ENCODE measurements at regions not wholly inside any gene's neighbourhood (a gene's known extent, or its start where the extent isn't known, plus 50 kb on each side); places are given as distances from the start of the nearest gene placed in this dataset.

DNA sequence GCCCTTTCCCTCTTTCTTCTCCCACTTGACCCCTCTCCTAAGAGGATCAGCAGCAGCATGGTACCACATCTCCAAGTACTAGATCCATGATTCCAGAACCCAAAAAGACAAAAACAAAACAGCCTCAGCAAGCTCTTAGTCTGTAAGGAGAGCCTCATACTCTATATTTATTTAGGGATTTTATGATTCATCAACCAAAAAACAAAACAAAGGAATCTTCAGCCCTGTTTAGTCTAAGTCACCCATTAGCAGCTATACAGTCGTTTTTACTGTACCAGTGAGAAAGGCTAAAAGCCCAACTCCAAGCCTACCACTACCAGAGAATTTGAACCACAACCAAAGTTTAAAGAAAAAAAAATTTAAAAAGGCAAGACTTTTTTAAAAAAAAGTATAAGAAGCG, 1020.3 kb upstream of the CADM2 start (continued):
- TF ChIP-seq, protein P1, sequence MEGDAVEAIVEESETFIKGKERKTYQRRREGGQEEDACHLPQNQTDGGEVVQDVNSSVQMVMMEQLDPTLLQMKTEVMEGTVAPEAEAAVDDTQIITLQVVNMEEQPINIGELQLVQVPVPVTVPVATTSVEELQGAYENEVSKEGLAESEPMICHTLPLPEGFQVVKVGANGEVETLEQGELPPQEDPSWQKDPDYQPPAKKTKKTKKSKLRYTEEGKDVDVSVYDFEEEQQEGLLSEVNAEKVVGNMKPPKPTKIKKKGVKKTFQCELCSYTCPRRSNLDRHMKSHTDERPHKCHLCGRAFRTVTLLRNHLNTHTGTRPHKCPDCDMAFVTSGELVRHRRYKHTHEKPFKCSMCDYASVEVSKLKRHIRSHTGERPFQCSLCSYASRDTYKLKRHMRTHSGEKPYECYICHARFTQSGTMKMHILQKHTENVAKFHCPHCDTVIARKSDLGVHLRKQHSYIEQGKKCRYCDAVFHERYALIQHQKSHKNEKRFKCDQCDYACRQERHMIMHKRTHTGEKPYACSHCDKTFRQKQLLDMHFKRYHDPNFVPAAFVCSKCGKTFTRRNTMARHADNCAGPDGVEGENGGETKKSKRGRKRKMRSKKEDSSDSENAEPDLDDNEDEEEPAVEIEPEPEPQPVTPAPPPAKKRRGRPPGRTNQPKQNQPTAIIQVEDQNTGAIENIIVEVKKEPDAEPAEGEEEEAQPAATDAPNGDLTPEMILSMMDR (IDR thresholded peaks at IDR 0.05 in 2 of 3, conservative IDR thresholded peaks at IDR 0.05 in 1 of 3; ENCODE audit: borderline replicate concordance in 1 of 3, insufficient read depth in 1 of 3, low read depth in 2 of 3, low read length in 2 of 3): no peak
- no peak for TF ChIP-seq YY1 (IDR thresholded peaks at IDR 0.05; ENCODE audit: extremely low read depth, insufficient replicate concordance, low read depth, low read length)
- no peak for TF ChIP-seq CBX3 (IDR thresholded peaks at IDR 0.05; ENCODE audit: low read depth)
- no peak for TF ChIP-seq SIN3A (IDR thresholded peaks at IDR 0.05; ENCODE audit: low read depth)

GRCh38 chr3:83941990-83942745, 1016.6 kb upstream of the CADM2 start:
- H3K4me2 ChIP-seq (ENCODE audit: low read length): no peak overlapping the region
- no TSS peak for BruUV-seq (replicated peaks)
- no peak for TF ChIP-seq ZNF274 (IDR thresholded peaks at IDR 0.05; ENCODE audit: low read depth, low read length)
- TF ChIP-seq SIN3A (IDR thresholded peaks at IDR 0.05; ENCODE audit: low read depth): no peak
- TF ChIP-seq TCF7L2 (IDR thresholded peaks at IDR 0.05; ENCODE audit: borderline replicate concordance, extremely low read depth, insufficient read depth, insufficient read length): no peak
- TF ChIP-seq, protein P1 (IDR thresholded peaks at IDR 0.05 in 2 of 3, conservative IDR thresholded peaks at IDR 0.05 in 1 of 3; ENCODE audit: borderline replicate concordance in 1 of 3, insufficient read depth in 1 of 3, low read depth in 2 of 3, low read length in 2 of 3): no peak
- TF ChIP-seq, protein P2, sequence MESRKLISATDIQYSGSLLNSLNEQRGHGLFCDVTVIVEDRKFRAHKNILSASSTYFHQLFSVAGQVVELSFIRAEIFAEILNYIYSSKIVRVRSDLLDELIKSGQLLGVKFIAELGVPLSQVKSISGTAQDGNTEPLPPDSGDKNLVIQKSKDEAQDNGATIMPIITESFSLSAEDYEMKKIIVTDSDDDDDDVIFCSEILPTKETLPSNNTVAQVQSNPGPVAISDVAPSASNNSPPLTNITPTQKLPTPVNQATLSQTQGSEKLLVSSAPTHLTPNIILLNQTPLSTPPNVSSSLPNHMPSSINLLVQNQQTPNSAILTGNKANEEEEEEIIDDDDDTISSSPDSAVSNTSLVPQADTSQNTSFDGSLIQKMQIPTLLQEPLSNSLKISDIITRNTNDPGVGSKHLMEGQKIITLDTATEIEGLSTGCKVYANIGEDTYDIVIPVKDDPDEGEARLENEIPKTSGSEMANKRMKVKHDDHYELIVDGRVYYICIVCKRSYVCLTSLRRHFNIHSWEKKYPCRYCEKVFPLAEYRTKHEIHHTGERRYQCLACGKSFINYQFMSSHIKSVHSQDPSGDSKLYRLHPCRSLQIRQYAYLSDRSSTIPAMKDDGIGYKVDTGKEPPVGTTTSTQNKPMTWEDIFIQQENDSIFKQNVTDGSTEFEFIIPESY (IDR thresholded peaks at IDR 0.05; ENCODE audit: extremely low read depth, insufficient replicate concordance, low read length): no peak
- TF ChIP-seq EZH2 (IDR thresholded peaks at IDR 0.05): no peak
- TF ChIP-seq SP1 (IDR thresholded peaks at IDR 0.05; ENCODE audit: low read depth): no peak
- TF ChIP-seq JUND (IDR thresholded peaks at IDR 0.05): no peak
- no peak for TF ChIP-seq ELF1 (IDR thresholded peaks at IDR 0.05; ENCODE audit: borderline replicate concordance, low read depth)
- TF ChIP-seq CEBPB (IDR thresholded peaks at IDR 0.05; ENCODE audit: low read depth): no peak
- TF ChIP-seq POLR2A (IDR thresholded peaks at IDR 0.05; ENCODE audit: borderline replicate concordance, extremely low read depth, insufficient read depth, insufficient read length): no peak
- TF ChIP-seq EGR1 (IDR thresholded peaks at IDR 0.05; ENCODE audit: low read depth): no peak
- TF ChIP-seq CBX3 (IDR thresholded peaks at IDR 0.05; ENCODE audit: low read depth): no peak
- TF ChIP-seq ATF3 (IDR thresholded peaks at IDR 0.05): no peak
- no peak for TF ChIP-seq RAD21 (IDR thresholded peaks at IDR 0.05; ENCODE audit: low read depth)
- no peak for TF ChIP-seq YY1 (IDR thresholded peaks at IDR 0.05; ENCODE audit: extremely low read depth, insufficient replicate concordance, low read depth, low read length)
- TF ChIP-seq MAX (IDR thresholded peaks at IDR 0.05): no peak
- no peak for TF ChIP-seq FOSL1 (IDR thresholded peaks at IDR 0.05; ENCODE audit: low read depth)
- H3K9me3 ChIP-seq (ENCODE audit: control insufficient read depth in 1 of 2, insufficient read depth in 1 of 2, low read depth in 1 of 2, low read length in 2 of 2): peaks cover 13 to 23% of the 10 kb centered on the region in 2 experiments; a peak in 2 of 4 replicates
- no peaks in the 10 kb centered on the region for H4K20me1 ChIP-seq (ENCODE audit: insufficient read depth)
- RAD21 ChIA-PET (ENCODE audit: low non-redundant PET in 1 of 2, low total read pairs in 2 of 2, uncharacterized antibody in 2 of 2, unreplicated experiment in 2 of 2): no interaction called here
- H3K4me1 ChIP-seq (ENCODE audit: control insufficient read depth in 1 of 2, insufficient read depth in 2 of 2, low read length in 2 of 2): no peaks in the 10 kb centered on the region
- CTCF ChIA-PET: no interaction called here
- no peak overlapping the region for H3K27ac ChIP-seq (ENCODE audit: low read depth, low read length)
- no peak overlapping the region for H2AFZ ChIP-seq (ENCODE audit: low read depth, low read length, poor library complexity, severe bottlenecking)
- intact Hi-C loops (cut with micrococcal nuclease): no loop called here
- no peaks in the 10 kb centered on the region for H3K27me3 ChIP-seq (ENCODE audit: insufficient read depth, low read length)
- POLR2A ChIA-PET: no interaction called here
- no peak overlapping the region for H3K4me3 ChIP-seq (replicated peaks in 1 of 2; ENCODE audit: low read depth in 1 of 2, low read length in 2 of 2)
- no peaks in the 10 kb centered on the region for H3K79me2 ChIP-seq (ENCODE audit: insufficient read depth, low read length)
- H3K9ac ChIP-seq (ENCODE audit: low read length): no peak overlapping the region
- no peak for ATAC-seq
- H3K9me2 ChIP-seq (ENCODE audit: insufficient read depth): no peaks in the 10 kb centered on the region
- no peaks in the 10 kb centered on the region for H3K36me3 ChIP-seq (ENCODE audit: control insufficient read depth in 1 of 2, insufficient read depth in 2 of 2, low read length in 2 of 2)
- DNase-seq (ENCODE audit: low read depth, low spot score): no peak
